ENCODE measurements at regions not wholly inside any gene's neighbourhood (a gene's known extent, or its start where the extent isn't known, plus 50 kb on each side); places are given as distances from the start of the nearest gene placed in this dataset.

GRCh38 chr9:88680041-88680440 lies 145.1 kb downstream of the NXNL2 start:
- TF ChIP-seq, protein P1, sequence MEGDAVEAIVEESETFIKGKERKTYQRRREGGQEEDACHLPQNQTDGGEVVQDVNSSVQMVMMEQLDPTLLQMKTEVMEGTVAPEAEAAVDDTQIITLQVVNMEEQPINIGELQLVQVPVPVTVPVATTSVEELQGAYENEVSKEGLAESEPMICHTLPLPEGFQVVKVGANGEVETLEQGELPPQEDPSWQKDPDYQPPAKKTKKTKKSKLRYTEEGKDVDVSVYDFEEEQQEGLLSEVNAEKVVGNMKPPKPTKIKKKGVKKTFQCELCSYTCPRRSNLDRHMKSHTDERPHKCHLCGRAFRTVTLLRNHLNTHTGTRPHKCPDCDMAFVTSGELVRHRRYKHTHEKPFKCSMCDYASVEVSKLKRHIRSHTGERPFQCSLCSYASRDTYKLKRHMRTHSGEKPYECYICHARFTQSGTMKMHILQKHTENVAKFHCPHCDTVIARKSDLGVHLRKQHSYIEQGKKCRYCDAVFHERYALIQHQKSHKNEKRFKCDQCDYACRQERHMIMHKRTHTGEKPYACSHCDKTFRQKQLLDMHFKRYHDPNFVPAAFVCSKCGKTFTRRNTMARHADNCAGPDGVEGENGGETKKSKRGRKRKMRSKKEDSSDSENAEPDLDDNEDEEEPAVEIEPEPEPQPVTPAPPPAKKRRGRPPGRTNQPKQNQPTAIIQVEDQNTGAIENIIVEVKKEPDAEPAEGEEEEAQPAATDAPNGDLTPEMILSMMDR (tag by site-specific recombination; IDR thresholded peaks at IDR 0.05): no peak
- TF ChIP-seq KLF16 (tag by site-specific recombination; IDR thresholded peaks at IDR 0.05) (no peak), KLF10 (tag by site-specific recombination; IDR thresholded peaks at IDR 0.05) (no peak), ZNF664 (tag by site-specific recombination; IDR thresholded peaks at IDR 0.05) (no peak), ZNF585B (tag by site-specific recombination; IDR thresholded peaks at IDR 0.05) (no peak), SP2 (tag by site-specific recombination; IDR thresholded peaks at IDR 0.05) (no peak)
